ENCODE measurements at regions not wholly inside any gene's neighbourhood (a gene's known extent, or its start where the extent isn't known, plus 50 kb on each side); places are given as distances from the start of the nearest gene placed in this dataset.

GRCh38 chr2:224151680-224152310 is 112.7 kb upstream of the SERPINE2 start:
- ChIA-PET CTCF (interaction anchor here (1.1 kb wide), 1 partner anchor 158 kb away, joined by 4 read pairs; no protein-coding TSS in a partner anchor), POLR2A (no interaction called here)
- DNase-seq (ENCODE audit: low read depth, low spot score): no peak
- no peak overlapping the region for H3K4me2 ChIP-seq (ENCODE audit: insufficient read depth, low read length)
- no peak overlapping the region for H3K9ac ChIP-seq (replicated peaks; ENCODE audit: extremely low read depth, insufficient read depth, low read length)
- no peak overlapping the region for H3K4me3 ChIP-seq (replicated peaks in 1 of 3; ENCODE audit: insufficient read depth in 1 of 3, low read depth in 1 of 3, low read length in 3 of 3)
- no peak for FAIRE-seq
- BruUV-seq (replicated peaks): no TSS peak
- dilution Hi-C loops (cut with MboI; ENCODE audit: extremely low pct_ligation_motif_present, low sequenced_read_pairs) (no loop called here), intact Hi-C loops (cut with micrococcal nuclease) (no loop called here)
- TF ChIP-seq POLR2AphosphoS5 (IDR thresholded peaks at IDR 0.05; ENCODE audit: insufficient read depth, low read depth, low read length) (no peak), GATA2 (IDR thresholded peaks at IDR 0.05; ENCODE audit: insufficient read depth, insufficient read length, low read depth, low read length) (no peak), FOS (IDR thresholded peaks at IDR 0.05; ENCODE audit: borderline replicate concordance, insufficient read depth, low read length) (no peak), JUN (IDR thresholded peaks at IDR 0.05; ENCODE audit: borderline replicate concordance, insufficient read depth, insufficient read length, low read depth) (no peak), EZH2 (IDR thresholded peaks at IDR 0.05; ENCODE audit: borderline replicate concordance, low read depth, low read length, severe bottlenecking) (no peak), POLR2A (IDR thresholded peaks at IDR 0.05; ENCODE audit: low read depth, low read length) (no peak), MYC (IDR thresholded peaks at IDR 0.05; ENCODE audit: low read depth, low read length) (no peak)
- TF ChIP-seq, protein P1, sequence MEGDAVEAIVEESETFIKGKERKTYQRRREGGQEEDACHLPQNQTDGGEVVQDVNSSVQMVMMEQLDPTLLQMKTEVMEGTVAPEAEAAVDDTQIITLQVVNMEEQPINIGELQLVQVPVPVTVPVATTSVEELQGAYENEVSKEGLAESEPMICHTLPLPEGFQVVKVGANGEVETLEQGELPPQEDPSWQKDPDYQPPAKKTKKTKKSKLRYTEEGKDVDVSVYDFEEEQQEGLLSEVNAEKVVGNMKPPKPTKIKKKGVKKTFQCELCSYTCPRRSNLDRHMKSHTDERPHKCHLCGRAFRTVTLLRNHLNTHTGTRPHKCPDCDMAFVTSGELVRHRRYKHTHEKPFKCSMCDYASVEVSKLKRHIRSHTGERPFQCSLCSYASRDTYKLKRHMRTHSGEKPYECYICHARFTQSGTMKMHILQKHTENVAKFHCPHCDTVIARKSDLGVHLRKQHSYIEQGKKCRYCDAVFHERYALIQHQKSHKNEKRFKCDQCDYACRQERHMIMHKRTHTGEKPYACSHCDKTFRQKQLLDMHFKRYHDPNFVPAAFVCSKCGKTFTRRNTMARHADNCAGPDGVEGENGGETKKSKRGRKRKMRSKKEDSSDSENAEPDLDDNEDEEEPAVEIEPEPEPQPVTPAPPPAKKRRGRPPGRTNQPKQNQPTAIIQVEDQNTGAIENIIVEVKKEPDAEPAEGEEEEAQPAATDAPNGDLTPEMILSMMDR (IDR thresholded peaks at IDR 0.05; ENCODE audit: extremely low read depth in 1 of 2, insufficient read depth in 1 of 2, low read depth in 1 of 2, low read length in 2 of 2): no peak
- TF ChIP-seq, protein P2, sequence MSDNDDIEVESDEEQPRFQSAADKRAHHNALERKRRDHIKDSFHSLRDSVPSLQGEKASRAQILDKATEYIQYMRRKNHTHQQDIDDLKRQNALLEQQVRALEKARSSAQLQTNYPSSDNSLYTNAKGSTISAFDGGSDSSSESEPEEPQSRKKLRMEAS (IDR thresholded peaks at IDR 0.05; ENCODE audit: insufficient read depth, insufficient read length): no peak
- no peak overlapping the region for H2AFZ ChIP-seq (ENCODE audit: low read depth, low read length)
- no peaks in the 10 kb centered on the region for H3K9me1 ChIP-seq (replicated peaks; ENCODE audit: control insufficient read depth, extremely low read depth, insufficient read depth, low read length)
- H3K79me2 ChIP-seq (ENCODE audit: control insufficient read depth, insufficient read depth, low read length): no peaks in the 10 kb centered on the region
- peaks cover under 1% of the 10 kb centered on the region for H3K4me1 ChIP-seq (ENCODE audit: control insufficient read depth, extremely low read depth, insufficient read depth, low read length)
- no peaks in the 10 kb centered on the region for H3K27me3 ChIP-seq (ENCODE audit: control insufficient read depth in 2 of 2, insufficient read depth in 2 of 2, low read length in 2 of 2)
- no peak overlapping the region for H3K27ac ChIP-seq (ENCODE audit: insufficient read depth, low read depth, low read length)
- H3K9me3 ChIP-seq (replicated peaks; ENCODE audit: control insufficient read depth, insufficient read depth, low read length): no peaks in the 10 kb centered on the region
- no peaks in the 10 kb centered on the region for H4K20me1 ChIP-seq (replicated peaks; ENCODE audit: control insufficient read depth, extremely low read depth, insufficient read depth, low read length)
- no peaks in the 10 kb centered on the region for H3K36me3 ChIP-seq (ENCODE audit: control insufficient read depth in 2 of 2, extremely low read depth in 1 of 2, insufficient read depth in 2 of 2, low read length in 2 of 2)

Measured in endothelial cell of umbilical vein (primary cell).